GM19467 (cell line): ENCODE measurements at regions not wholly inside any gene's neighbourhood (a gene's known extent, or its start where the extent isn't known, plus 50 kb on each side); places are given as distances from the start of the nearest gene placed in this dataset.

ENCODE experiments used
- ATAC-seq: cut with Tn5 transposase; IDR thresholded peaks from one replicate; pipeline ENCODE4 v1.9.1; 2021; ENCODE audit warnings: mild to moderate bottlenecking, moderate library complexity; ENCODE audit not compliant: unreplicated experiment

GRCh38 chr14:53896726-53897125 lies 59.9 kb downstream of the BMP4 start:
- ATAC-seq: no peak

- no peak for ATAC-seq
These were observed 62.2 kb downstream of the BMP4 start for GRCh38 chr14:53894456-53894855.

- ATAC-seq: no peak
These were observed 63.3 kb downstream of the BMP4 start for GRCh38 chr14:53893374-53893773.

GRCh38 chr14:53890611-53891101 lies 66.0 kb downstream of the BMP4 start:
- no peak for ATAC-seq

- ATAC-seq: no peak
These were observed 67.9 kb downstream of the BMP4 start for GRCh38 chr14:53888535-53889386.

- ATAC-seq: no peak
These were observed 71.4 kb downstream of the BMP4 start for GRCh38 chr14:53885136-53885640.

- no peak for ATAC-seq
These were observed 72.0 kb downstream of the BMP4 start for GRCh38 chr14:53884601-53885000.

GRCh38 chr14:53883739-53884138 lies 72.9 kb downstream of the BMP4 start:
- no peak for ATAC-seq

- no peak for ATAC-seq
These were observed 73.9 kb downstream of the BMP4 start for GRCh38 chr14:53882684-53883083.

- ATAC-seq: no peak
These were observed 74.7 kb downstream of the BMP4 start for GRCh38 chr14:53881921-53882320.

- no peak for ATAC-seq
These were observed 75.3 kb downstream of the BMP4 start for GRCh38 chr14:53881161-53881871.

GRCh38 chr14:53880761-53881160 lies 75.9 kb downstream of the BMP4 start:
- no peak for ATAC-seq

GRCh38 chr14:53879747-53880146 lies 76.9 kb downstream of the BMP4 start:
- no peak for ATAC-seq

GRCh38 chr14:53879022-53879686 lies 77.5 kb downstream of the BMP4 start:
- ATAC-seq: no peak

- no peak for ATAC-seq
These were observed 81.2 kb downstream of the BMP4 start for GRCh38 chr14:53875324-53875897.

GRCh38 chr14:53874704-53875103 lies 81.9 kb downstream of the BMP4 start:
- no peak for ATAC-seq

- ATAC-seq: no peak
These were observed 83.9 kb downstream of the BMP4 start for GRCh38 chr14:53872681-53873089.

- no peak for ATAC-seq
These were observed 84.7 kb downstream of the BMP4 start for GRCh38 chr14:53871951-53872350.

- no peak for ATAC-seq
These were observed 85.6 kb downstream of the BMP4 start for GRCh38 chr14:53871011-53871410.

- no peak for ATAC-seq
These were observed 90.9 kb downstream of the BMP4 start for GRCh38 chr14:53865711-53866110.

GRCh38 chr14:53861781-53862180 lies 94.8 kb downstream of the BMP4 start:
- no peak for ATAC-seq
